ENCODE measurements at regions not wholly inside any gene's neighbourhood (a gene's known extent, or its start where the extent isn't known, plus 50 kb on each side); places are given as distances from the start of the nearest gene placed in this dataset.
"Not testable (repeated sequence)": the region's sequence is repeated elsewhere in the genome, so short reads cannot be mapped to it uniquely, and the experiment has no call there.

DNA sequence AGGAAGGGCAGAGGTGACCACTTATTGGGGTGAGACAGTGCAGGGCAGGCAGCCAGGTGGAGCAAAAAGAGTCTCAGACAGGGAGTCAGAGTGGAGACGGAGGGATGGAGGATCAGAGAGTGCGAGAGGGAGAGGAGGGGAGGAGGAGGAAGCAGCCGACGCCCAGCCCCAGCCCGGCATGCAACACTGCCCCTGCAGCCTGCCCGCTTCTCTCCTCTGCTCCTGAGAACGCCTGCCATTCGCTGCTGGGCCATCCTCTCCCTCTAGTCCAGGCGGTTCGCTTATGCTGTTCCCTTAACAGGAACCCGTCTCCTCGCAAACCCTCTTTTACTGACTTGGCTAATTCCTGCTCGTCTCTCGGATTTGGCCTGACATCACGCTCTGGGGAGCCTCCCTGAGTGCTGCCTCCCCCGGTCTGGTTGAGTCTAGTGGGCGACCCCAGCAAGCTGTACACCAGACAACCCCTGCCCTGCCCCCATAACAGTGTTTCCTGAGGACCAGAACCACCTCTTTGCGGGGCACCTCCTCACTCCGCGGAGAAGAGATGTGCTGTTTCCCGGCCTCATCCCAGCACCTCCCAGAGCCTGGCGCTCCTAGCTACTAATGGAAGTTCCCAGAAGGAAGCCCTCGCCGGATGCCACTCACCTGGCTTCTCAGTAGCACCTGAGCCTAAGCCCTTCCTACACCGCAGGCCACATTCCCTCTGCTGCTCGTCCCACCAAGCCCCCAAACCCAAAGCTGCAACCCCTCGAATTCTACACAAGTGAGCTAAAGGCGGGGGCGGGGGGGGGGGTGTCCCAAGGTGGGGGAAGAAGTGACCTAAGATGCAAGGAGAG, 61.2 kb upstream of the CCL1 start:
- Histone ChIP-seq H4K20me1 (ENCODE audit: control insufficient read depth, extremely low read depth, insufficient read depth, low read length) (no peaks in the 10 kb centered on the region), H3K36me3 (ENCODE audit: control insufficient read depth, insufficient read depth, low read length) (no peaks in the 10 kb centered on the region), H3K4me1 (ENCODE audit: control insufficient read depth, extremely low read depth, insufficient read depth, low read length) (no peaks in the 10 kb centered on the region), H3K9ac (ENCODE audit: insufficient read depth, low read length) (no peak overlapping the region), H3K9me3 (ENCODE audit: control insufficient read depth, insufficient read depth, low read depth, low read length) (no peaks in the 10 kb centered on the region), H3K27me3 (ENCODE audit: control insufficient read depth, insufficient read depth, low read length) (peaks cover 9% of the 10 kb centered on the region), H2AFZ (ENCODE audit: low read length) (no peak overlapping the region), H3K4me3 (replicated peaks in 1 of 4; ENCODE audit: control extremely low read depth in 1 of 4, insufficient read depth in 1 of 4, low read depth in 3 of 4, low read length in 4 of 4) (no peak overlapping the region), H3K79me2 (ENCODE audit: control insufficient read depth, insufficient read depth, low read length) (no peaks in the 10 kb centered on the region), H3K27ac (ENCODE audit: insufficient read depth, low read length) (no peak overlapping the region), H3K4me2 (ENCODE audit: extremely low read depth, insufficient read depth, low read length) (no peak overlapping the region)
- DNase-seq (ENCODE audit: low read depth in 2 of 2), result no peak
- no peak for TF ChIP-seq EZH2 (IDR thresholded peaks at IDR 0.05; ENCODE audit: low read length, missing control alignments)
- TF ChIP-seq, protein P1, sequence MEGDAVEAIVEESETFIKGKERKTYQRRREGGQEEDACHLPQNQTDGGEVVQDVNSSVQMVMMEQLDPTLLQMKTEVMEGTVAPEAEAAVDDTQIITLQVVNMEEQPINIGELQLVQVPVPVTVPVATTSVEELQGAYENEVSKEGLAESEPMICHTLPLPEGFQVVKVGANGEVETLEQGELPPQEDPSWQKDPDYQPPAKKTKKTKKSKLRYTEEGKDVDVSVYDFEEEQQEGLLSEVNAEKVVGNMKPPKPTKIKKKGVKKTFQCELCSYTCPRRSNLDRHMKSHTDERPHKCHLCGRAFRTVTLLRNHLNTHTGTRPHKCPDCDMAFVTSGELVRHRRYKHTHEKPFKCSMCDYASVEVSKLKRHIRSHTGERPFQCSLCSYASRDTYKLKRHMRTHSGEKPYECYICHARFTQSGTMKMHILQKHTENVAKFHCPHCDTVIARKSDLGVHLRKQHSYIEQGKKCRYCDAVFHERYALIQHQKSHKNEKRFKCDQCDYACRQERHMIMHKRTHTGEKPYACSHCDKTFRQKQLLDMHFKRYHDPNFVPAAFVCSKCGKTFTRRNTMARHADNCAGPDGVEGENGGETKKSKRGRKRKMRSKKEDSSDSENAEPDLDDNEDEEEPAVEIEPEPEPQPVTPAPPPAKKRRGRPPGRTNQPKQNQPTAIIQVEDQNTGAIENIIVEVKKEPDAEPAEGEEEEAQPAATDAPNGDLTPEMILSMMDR (conservative IDR thresholded peaks at IDR 0.05 in 1 of 2, IDR thresholded peaks at IDR 0.05 in 1 of 2; ENCODE audit: low read depth in 1 of 2, low read length in 2 of 2), result no peak

DNA sequence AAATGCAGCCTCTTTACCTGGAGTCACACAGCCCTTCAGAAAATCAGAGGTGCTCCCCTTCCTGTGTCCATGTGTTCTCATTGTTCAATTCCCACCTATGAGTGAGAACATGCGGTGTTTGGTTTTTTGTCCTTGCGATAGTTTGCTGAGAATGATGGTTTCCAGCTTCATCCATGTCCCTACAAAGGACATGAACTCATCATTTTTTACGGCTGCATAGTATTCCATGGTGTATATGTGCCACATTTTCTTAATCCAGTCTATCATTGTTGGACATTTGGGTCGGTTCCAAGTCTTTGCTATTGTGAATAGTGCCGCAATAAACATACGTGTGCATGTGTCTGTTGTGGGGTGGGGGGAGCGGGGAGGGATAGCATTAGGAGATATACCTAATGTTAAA, 60.3 kb upstream of the CCL1 start:
- peaks cover 13% of the 10 kb centered on the region for H3K27me3 ChIP-seq (ENCODE audit: control insufficient read depth, insufficient read depth, low read length)
- H3K4me3 ChIP-seq (replicated peaks in 1 of 4; ENCODE audit: control extremely low read depth in 1 of 4, insufficient read depth in 1 of 4, low read depth in 3 of 4, low read length in 4 of 4); H3K4me1 ChIP-seq (ENCODE audit: control insufficient read depth, extremely low read depth, insufficient read depth, low read length); H3K9ac ChIP-seq (ENCODE audit: insufficient read depth, low read length); H3K27ac ChIP-seq (ENCODE audit: insufficient read depth, low read length); H3K79me2 ChIP-seq (ENCODE audit: control insufficient read depth, insufficient read depth, low read length); H4K20me1 ChIP-seq (ENCODE audit: control insufficient read depth, extremely low read depth, insufficient read depth, low read length); H3K9me3 ChIP-seq (ENCODE audit: control insufficient read depth, insufficient read depth, low read depth, low read length); H3K36me3 ChIP-seq (ENCODE audit: control insufficient read depth, insufficient read depth, low read length); H3K4me2 ChIP-seq (ENCODE audit: extremely low read depth, insufficient read depth, low read length); H2AFZ ChIP-seq (ENCODE audit: low read length); DNase-seq (ENCODE audit: low read depth in 2 of 2): not testable (repeated sequence)

DNA sequence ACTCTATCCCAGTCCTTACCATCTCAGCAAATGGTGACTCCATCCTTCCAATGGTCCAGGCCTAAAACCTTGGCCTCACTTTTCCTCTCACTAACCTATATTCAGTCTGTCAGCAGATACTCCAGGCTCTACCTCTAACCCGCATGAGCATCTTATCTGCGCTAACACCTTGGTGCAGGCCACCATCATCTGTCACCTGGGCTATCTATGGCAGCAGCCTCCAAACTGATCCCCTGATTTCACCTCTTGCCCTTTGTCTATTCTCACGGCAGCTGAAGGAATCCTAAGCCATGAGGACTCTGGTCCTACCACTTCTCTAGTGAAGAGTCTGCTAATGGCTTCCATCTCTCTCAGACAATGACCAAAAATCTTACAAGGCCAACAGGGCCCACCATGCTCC, 57.9 kb upstream of the CCL1 start:
- Histone ChIP-seq H3K9me3 (ENCODE audit: control insufficient read depth, insufficient read depth, low read depth, low read length) (no peaks in the 10 kb centered on the region), H3K9ac (ENCODE audit: insufficient read depth, low read length) (no peak overlapping the region), H3K36me3 (ENCODE audit: control insufficient read depth, insufficient read depth, low read length) (no peaks in the 10 kb centered on the region), H4K20me1 (ENCODE audit: control insufficient read depth, extremely low read depth, insufficient read depth, low read length) (no peaks in the 10 kb centered on the region), H3K27ac (ENCODE audit: insufficient read depth, low read length) (no peak overlapping the region), H3K27me3 (ENCODE audit: control insufficient read depth, insufficient read depth, low read length) (peaks cover 13% of the 10 kb centered on the region), H3K4me3 (replicated peaks in 1 of 4; ENCODE audit: control extremely low read depth in 1 of 4, insufficient read depth in 1 of 4, low read depth in 3 of 4, low read length in 4 of 4) (no peak overlapping the region), H3K79me2 (ENCODE audit: control insufficient read depth, insufficient read depth, low read length) (no peaks in the 10 kb centered on the region), H3K4me1 (ENCODE audit: control insufficient read depth, extremely low read depth, insufficient read depth, low read length) (no peaks in the 10 kb centered on the region), H2AFZ (ENCODE audit: low read length) (no peak overlapping the region), H3K4me2 (ENCODE audit: extremely low read depth, insufficient read depth, low read length) (no peak overlapping the region)
- no peak for DNase-seq (ENCODE audit: low read depth in 2 of 2)
- TF ChIP-seq, protein P1 (conservative IDR thresholded peaks at IDR 0.05 in 1 of 2, IDR thresholded peaks at IDR 0.05 in 1 of 2; ENCODE audit: low read depth in 1 of 2, low read length in 2 of 2), result no peak
- no peak for TF ChIP-seq EZH2 (IDR thresholded peaks at IDR 0.05; ENCODE audit: low read length, missing control alignments)

Data from fibroblast of lung (primary cell).